GM23248 (cell line): ENCODE measurements at regions not wholly inside any gene's neighbourhood (a gene's known extent, or its start where the extent isn't known, plus 50 kb on each side); places are given as distances from the start of the nearest gene placed in this dataset.

ENCODE experiments used
- EZH2 ChIP-seq: fragments of 200-600 bp; sonication (generic); IDR thresholded peaks from 2 replicates; pipeline ENCODE4 v1.6.1; 2018; ENCODE audit warnings: antibody characterized with exemption, mild to moderate bottlenecking; ENCODE audit not compliant: insufficient read depth, poor library complexity, severe bottlenecking
- EZH2phosphoT487 ChIP-seq: fragments of 200-600 bp; sonication (generic); IDR thresholded peaks from 2 replicates; pipeline ENCODE4 v1.6.1; 2018; ENCODE audit warnings: antibody characterized with exemption, moderate library complexity, mild to moderate bottlenecking, low read depth; ENCODE audit not compliant: insufficient read depth

- TF ChIP-seq EZH2 (no peak), EZH2phosphoT487 (no peak)
These were observed 309.8 kb downstream of the KLF5 start for GRCh38 chr13:73368608-73369007.
